ENCODE measurements at regions not wholly inside any gene's neighbourhood (a gene's known extent, or its start where the extent isn't known, plus 50 kb on each side); places are given as distances from the start of the nearest gene placed in this dataset.

DNA sequence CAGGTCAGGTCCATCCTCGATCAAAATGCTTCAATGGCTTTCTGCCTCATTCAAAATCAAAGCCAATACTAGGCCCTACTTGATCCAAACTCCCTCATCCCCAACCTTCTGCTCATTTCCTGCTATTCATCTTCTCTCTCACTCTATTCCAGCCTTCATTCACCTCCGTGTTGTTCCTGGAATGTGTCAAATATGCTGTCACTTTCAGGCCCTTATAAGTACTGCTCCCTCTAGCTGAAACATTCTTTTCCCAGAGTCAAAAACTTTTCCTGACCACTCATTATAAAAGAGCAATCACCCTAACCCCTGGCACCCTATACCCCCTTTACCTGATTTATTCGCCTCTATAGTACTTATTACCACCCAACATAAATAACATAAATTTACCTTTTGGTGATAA lies 303.7 kb upstream of the PMFBP1 start:
- FAIRE-seq: no peak
- WGBS, 3 donors: 83 to 85% (median 83%) methylated on average over 3 of the region's 3 CpGs

DNA sequence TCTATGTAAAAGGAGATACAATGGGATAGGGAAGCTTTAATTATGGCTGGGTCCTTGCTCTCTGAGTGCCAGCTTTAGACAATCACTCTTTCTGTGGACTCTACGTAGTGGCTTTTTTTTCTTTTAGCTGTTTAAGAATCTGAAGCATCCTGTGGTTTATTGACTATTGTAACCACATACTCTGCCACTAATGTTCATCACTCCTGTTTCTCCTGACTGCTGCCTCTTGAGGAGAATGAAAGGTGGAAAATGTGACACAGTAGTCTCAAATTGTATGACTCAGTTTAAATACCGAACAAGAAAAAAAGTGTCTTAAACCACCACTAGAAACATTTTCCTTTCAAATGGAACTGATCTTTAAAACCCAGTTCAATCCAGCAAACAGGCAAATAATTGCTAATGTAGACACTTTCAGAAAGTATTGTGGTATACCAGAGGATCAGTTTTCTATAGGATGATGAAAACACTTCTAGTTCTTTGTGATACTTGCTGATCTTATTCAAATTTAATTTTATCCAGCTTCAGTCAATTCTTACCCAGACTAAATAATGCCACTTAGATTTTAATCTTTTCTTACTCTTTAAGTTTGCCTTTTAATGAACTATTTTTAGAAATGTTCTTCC lies 302.7 kb upstream of the PMFBP1 start:
- no peaks in the 10 kb centered on the region for H3K36me3 ChIP-seq (ENCODE audit: control insufficient read depth in 3 of 3, insufficient read depth in 2 of 3, low read depth in 1 of 3, low read length in 3 of 3)
- no peaks in the 10 kb centered on the region for H3K4me1 ChIP-seq (ENCODE audit: control insufficient read depth in 3 of 3, insufficient read depth in 2 of 3, low read depth in 1 of 3, low read length in 2 of 3)
- FAIRE-seq: no peak
- no peaks in the 10 kb centered on the region for H3K27me3 ChIP-seq (ENCODE audit: control insufficient read depth in 3 of 3, insufficient read depth in 3 of 3, low read length in 3 of 3)
- DNase-seq: no peak
- H3K4me3 ChIP-seq (ENCODE audit: low read depth in 1 of 3, low read length in 3 of 3): no peak overlapping the region
- no peak overlapping the region for H3K27ac ChIP-seq (ENCODE audit: low read depth in 1 of 3, low read length in 2 of 3)
- WGBS, 3 donors: 65 to 76% (median 66%) methylated on average over 2 of the region's 2 CpGs
- no peaks in the 10 kb centered on the region for H3K9me3 ChIP-seq (ENCODE audit: control insufficient read depth in 2 of 2, insufficient read depth in 1 of 2, low read depth in 1 of 2, low read length in 1 of 2)

More for the DNA sequence above, 303.7 kb upstream of the PMFBP1 start:
- no peaks in the 10 kb centered on the region for H3K27me3 ChIP-seq (ENCODE audit: control insufficient read depth in 3 of 3, insufficient read depth in 3 of 3, low read length in 3 of 3)
- no peaks in the 10 kb centered on the region for H3K4me1 ChIP-seq (ENCODE audit: control insufficient read depth in 3 of 3, insufficient read depth in 2 of 3, low read depth in 1 of 3, low read length in 2 of 3)
- H3K9me3 ChIP-seq (ENCODE audit: control insufficient read depth in 2 of 2, insufficient read depth in 1 of 2, low read depth in 1 of 2, low read length in 1 of 2): no peaks in the 10 kb centered on the region
- no peak overlapping the region for H3K4me3 ChIP-seq (ENCODE audit: low read depth in 1 of 3, low read length in 3 of 3)
- no peaks in the 10 kb centered on the region for H3K36me3 ChIP-seq (ENCODE audit: control insufficient read depth in 3 of 3, insufficient read depth in 2 of 3, low read depth in 1 of 3, low read length in 3 of 3)
- H3K27ac ChIP-seq (ENCODE audit: low read depth in 1 of 3, low read length in 2 of 3): no peak overlapping the region
- no peak for DNase-seq

DNA sequence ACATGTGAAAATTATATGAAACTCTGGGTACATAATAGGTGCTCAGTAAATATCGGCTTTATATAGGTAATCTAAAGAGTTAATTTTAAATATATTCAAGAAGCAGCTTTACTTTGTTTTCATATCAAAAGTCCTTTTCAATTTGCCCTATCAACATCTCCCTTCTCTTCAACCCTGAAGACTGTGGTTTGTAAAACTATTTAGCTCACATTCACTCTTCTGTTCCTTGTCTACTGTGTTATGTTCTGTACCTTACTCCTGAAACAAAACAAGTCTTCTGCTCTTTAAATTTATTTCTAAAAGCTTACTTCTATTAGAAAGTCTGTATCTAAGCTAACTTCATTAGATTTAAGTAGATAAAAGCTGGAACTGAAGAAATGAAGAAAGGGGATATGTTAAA lies 301.7 kb upstream of the PMFBP1 start:
- no peak overlapping the region for H3K4me3 ChIP-seq (ENCODE audit: low read depth in 1 of 3, low read length in 3 of 3)
- no peaks in the 10 kb centered on the region for H3K9me3 ChIP-seq (ENCODE audit: control insufficient read depth in 2 of 2, insufficient read depth in 1 of 2, low read depth in 1 of 2, low read length in 1 of 2)
- H3K4me1 ChIP-seq (ENCODE audit: control insufficient read depth in 3 of 3, insufficient read depth in 2 of 3, low read depth in 1 of 3, low read length in 2 of 3): no peaks in the 10 kb centered on the region
- DNase-seq (no peak), FAIRE-seq (no peak)
- WGBS, 3 donors: 97 to 100% (median 98%) methylated on average over 1 of the region's 1 CpG
- H3K27ac ChIP-seq (ENCODE audit: low read depth in 1 of 3, low read length in 2 of 3): no peak overlapping the region
- no peaks in the 10 kb centered on the region for H3K27me3 ChIP-seq (ENCODE audit: control insufficient read depth in 3 of 3, insufficient read depth in 3 of 3, low read length in 3 of 3)
- H3K36me3 ChIP-seq (ENCODE audit: control insufficient read depth in 3 of 3, insufficient read depth in 2 of 3, low read depth in 1 of 3, low read length in 3 of 3): no peaks in the 10 kb centered on the region

DNA sequence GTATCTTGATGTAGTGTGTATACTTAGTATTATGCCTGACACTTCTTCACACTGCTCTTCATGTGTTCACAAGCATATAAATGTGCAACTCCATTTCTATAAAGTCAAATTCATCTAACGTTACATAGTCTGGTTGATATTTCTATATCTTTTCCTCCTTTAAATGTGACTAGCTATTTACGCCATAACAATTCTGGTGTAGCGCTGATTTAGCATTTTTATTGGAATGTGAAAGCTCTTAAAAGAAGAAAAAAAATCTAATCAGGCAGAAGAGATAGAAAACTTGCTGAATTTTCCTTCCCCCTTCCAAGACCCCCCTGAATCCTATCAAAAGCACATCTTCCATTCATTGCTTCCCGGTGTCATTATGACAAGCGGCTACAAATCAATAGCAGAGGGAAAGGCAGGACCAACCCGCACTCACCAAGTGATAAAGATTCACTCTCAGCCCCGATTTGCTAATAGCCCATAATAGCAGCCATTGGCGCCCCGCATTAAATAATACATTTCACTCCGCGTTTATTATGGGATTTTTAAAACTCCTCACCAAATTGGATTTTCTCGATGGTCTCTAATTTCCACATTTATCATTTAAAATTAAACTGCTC lies 299.5 kb upstream of the PMFBP1 start:
- H3K9me3 ChIP-seq (ENCODE audit: control insufficient read depth in 2 of 2, insufficient read depth in 1 of 2, low read depth in 1 of 2, low read length in 1 of 2): no peaks in the 10 kb centered on the region
- 96 to 97% (median 97%) methylated on average over 12 of the region's 12 CpGs for WGBS, 3 donors
- no peaks in the 10 kb centered on the region for H3K36me3 ChIP-seq (ENCODE audit: control insufficient read depth in 3 of 3, insufficient read depth in 2 of 3, low read depth in 1 of 3, low read length in 3 of 3)
- no peaks in the 10 kb centered on the region for H3K4me1 ChIP-seq (ENCODE audit: control insufficient read depth in 3 of 3, insufficient read depth in 2 of 3, low read depth in 1 of 3, low read length in 2 of 3)
- H3K27ac ChIP-seq (ENCODE audit: low read depth in 1 of 3, low read length in 2 of 3): no peak overlapping the region
- H3K27me3 ChIP-seq (ENCODE audit: control insufficient read depth in 3 of 3, insufficient read depth in 3 of 3, low read length in 3 of 3): no peaks in the 10 kb centered on the region
- no peak overlapping the region for H3K4me3 ChIP-seq (ENCODE audit: low read depth in 1 of 3, low read length in 3 of 3)
- DNase-seq (no peak), FAIRE-seq (no peak)

DNA sequence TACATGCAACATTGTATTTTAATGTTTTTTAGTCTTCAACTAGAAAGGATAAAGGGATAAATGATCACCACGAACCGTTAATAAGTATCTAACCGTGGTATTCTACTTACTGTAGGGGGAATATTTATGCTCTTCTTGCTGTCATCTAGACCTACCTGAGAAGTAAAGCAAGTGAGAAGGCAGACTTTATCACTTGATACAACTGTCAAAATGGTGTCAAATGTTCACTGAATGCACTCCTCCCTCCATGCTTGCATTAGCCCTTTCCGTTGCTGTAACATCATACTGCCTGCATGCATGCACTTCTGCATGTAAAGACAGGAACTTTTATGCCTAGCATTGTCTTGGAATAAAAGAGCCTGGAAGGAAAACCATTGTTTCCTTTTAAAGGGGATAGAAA lies 298.6 kb upstream of the PMFBP1 start:
- no peak for FAIRE-seq
- no peaks in the 10 kb centered on the region for H3K27me3 ChIP-seq (ENCODE audit: control insufficient read depth in 3 of 3, insufficient read depth in 3 of 3, low read length in 3 of 3)
- 95 to 97% (median 97%) methylated on average over 4 of the region's 4 CpGs for WGBS, 3 donors
- H3K4me1 ChIP-seq (ENCODE audit: control insufficient read depth in 3 of 3, insufficient read depth in 2 of 3, low read depth in 1 of 3, low read length in 2 of 3): no peaks in the 10 kb centered on the region
- DNase-seq: no peak
- H3K9me3 ChIP-seq (ENCODE audit: control insufficient read depth in 2 of 2, insufficient read depth in 1 of 2, low read depth in 1 of 2, low read length in 1 of 2): no peaks in the 10 kb centered on the region
- H3K4me3 ChIP-seq (ENCODE audit: low read depth in 1 of 3, low read length in 3 of 3): no peak overlapping the region
- H3K27ac ChIP-seq (ENCODE audit: low read depth in 1 of 3, low read length in 2 of 3): no peak overlapping the region
- H3K36me3 ChIP-seq (ENCODE audit: control insufficient read depth in 3 of 3, insufficient read depth in 2 of 3, low read depth in 1 of 3, low read length in 3 of 3): no peaks in the 10 kb centered on the region

DNA sequence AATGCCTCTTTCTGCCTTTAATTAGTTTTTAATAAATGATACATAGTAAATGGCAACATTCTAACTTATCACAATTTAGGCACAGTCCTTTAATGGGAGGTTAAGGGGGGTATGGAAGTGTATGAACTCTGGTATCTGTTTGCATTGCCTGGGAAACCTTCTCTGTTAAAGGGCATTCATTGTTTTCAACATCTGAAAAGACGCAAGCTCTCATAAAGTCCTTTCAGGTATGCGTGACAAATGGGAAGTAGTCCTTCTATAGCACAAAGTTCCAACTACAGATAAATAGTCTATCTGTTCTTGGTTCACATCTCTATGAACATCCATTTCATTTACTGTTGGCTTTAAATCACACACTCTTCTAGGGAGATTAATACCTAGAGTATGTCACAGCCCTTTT lies 298.0 kb upstream of the PMFBP1 start:
- Histone ChIP-seq H3K9me3 (ENCODE audit: control insufficient read depth in 2 of 2, insufficient read depth in 1 of 2, low read depth in 1 of 2, low read length in 1 of 2) (no peaks in the 10 kb centered on the region), H3K4me3 (ENCODE audit: low read depth in 1 of 3, low read length in 3 of 3) (no peak overlapping the region), H3K4me1 (ENCODE audit: control insufficient read depth in 3 of 3, insufficient read depth in 2 of 3, low read depth in 1 of 3, low read length in 2 of 3) (no peaks in the 10 kb centered on the region), H3K36me3 (ENCODE audit: control insufficient read depth in 3 of 3, insufficient read depth in 2 of 3, low read depth in 1 of 3, low read length in 3 of 3) (no peaks in the 10 kb centered on the region), H3K27me3 (ENCODE audit: control insufficient read depth in 3 of 3, insufficient read depth in 3 of 3, low read length in 3 of 3) (no peaks in the 10 kb centered on the region), H3K27ac (ENCODE audit: low read depth in 1 of 3, low read length in 2 of 3) (no peak overlapping the region)
- 88 to 98% (median 95%) methylated on average over 2 of the region's 2 CpGs for WGBS, 3 donors
- no peak for DNase-seq
- FAIRE-seq: no peak

DNA sequence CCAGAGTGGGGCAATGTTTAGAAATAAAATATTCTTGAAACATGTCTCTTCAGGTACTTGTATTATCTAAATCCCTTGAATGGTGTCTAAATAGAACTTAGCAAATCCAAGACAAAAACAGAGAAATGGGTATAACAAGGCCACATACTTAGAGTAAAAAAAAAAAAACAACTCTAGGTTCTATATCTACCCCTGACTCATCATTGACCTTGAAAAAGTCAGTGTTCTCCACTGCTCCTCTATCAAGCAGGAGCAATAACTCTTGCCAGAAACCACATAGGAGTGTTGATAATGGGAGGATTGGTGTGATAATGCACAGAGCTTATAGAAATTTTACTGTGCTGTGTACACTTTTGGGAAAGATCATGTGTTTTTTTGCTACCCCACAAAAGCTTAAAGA lies 296.6 kb upstream of the PMFBP1 start:
- H3K27ac ChIP-seq (ENCODE audit: low read depth in 1 of 3, low read length in 2 of 3): no peak overlapping the region
- H3K4me1 ChIP-seq (ENCODE audit: control insufficient read depth in 3 of 3, insufficient read depth in 2 of 3, low read depth in 1 of 3, low read length in 2 of 3): no peaks in the 10 kb centered on the region

DNA sequence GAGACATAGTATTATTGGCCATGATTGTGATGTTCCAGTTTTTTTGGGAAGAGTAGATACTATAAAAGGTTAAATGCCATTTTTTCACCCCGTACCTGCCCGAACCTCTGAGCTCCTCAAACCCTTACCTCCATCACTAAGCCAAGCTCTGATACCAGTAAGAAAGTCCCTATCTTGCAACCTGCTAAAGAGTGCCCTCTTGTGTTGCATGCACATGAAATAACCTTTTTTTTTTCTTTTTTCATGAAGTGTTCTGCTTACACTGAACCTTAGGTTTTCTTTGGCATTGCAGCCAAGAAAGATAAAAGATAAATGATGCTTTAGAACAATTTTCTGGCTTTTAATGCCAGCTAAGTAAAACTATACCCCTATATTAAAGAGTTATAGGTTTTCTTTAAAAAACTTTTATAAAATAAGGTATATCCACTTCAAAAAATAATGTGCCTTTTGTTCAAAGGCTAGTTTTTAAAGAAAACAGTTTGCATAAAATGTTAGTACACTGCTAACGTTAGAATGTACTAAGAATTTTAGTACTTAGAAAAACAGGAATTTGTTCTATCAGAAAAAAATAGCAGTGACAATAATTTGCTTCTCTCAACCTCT lies 295.3 kb upstream of the PMFBP1 start:
- Histone ChIP-seq H3K36me3 (ENCODE audit: control insufficient read depth in 3 of 3, insufficient read depth in 2 of 3, low read depth in 1 of 3, low read length in 3 of 3) (no peaks in the 10 kb centered on the region), H3K27ac (ENCODE audit: low read depth in 1 of 3, low read length in 2 of 3) (no peak overlapping the region), H3K4me1 (ENCODE audit: control insufficient read depth in 3 of 3, insufficient read depth in 2 of 3, low read depth in 1 of 3, low read length in 2 of 3) (no peaks in the 10 kb centered on the region), H3K4me3 (ENCODE audit: low read depth in 1 of 3, low read length in 3 of 3) (no peak overlapping the region), H3K27me3 (ENCODE audit: control insufficient read depth in 3 of 3, insufficient read depth in 3 of 3, low read length in 3 of 3) (no peaks in the 10 kb centered on the region), H3K9me3 (ENCODE audit: control insufficient read depth in 2 of 2, insufficient read depth in 1 of 2, low read depth in 1 of 2, low read length in 1 of 2) (peaks cover 0 to 3% of the 10 kb centered on the region in 2 donors)
- DNase-seq (peak; percentile 51 to 52), FAIRE-seq (no peak)
- WGBS, 3 donors: 37 to 41% (median 39%) methylated on average over 3 of the region's 3 CpGs

More for the DNA sequence above, 296.6 kb upstream of the PMFBP1 start:
- DNase-seq: peak in 1 of 2 donors; percentile 10
- FAIRE-seq: no peak
- H3K27me3 ChIP-seq (ENCODE audit: control insufficient read depth in 3 of 3, insufficient read depth in 3 of 3, low read length in 3 of 3): no peaks in the 10 kb centered on the region
- no peak overlapping the region for H3K4me3 ChIP-seq (ENCODE audit: low read depth in 1 of 3, low read length in 3 of 3)
- no peaks in the 10 kb centered on the region for H3K36me3 ChIP-seq (ENCODE audit: control insufficient read depth in 3 of 3, insufficient read depth in 2 of 3, low read depth in 1 of 3, low read length in 3 of 3)
- H3K9me3 ChIP-seq (ENCODE audit: control insufficient read depth in 2 of 2, insufficient read depth in 1 of 2, low read depth in 1 of 2, low read length in 1 of 2): peaks cover 0 to 3% of the 10 kb centered on the region in 2 donors
